IPS DF 6.9 (cell line): ENCODE measurements at regions not wholly inside any gene's neighbourhood (a gene's known extent, or its start where the extent isn't known, plus 50 kb on each side); places are given as distances from the start of the nearest gene placed in this dataset.
A peak's percentile ranks its signal among the peaks of the same experiment; 100 is the strongest.
"Not testable (repeated sequence)": the region's sequence is repeated elsewhere in the genome, so short reads cannot be mapped to it uniquely, and the experiment has no call there.

Experiments used
- DNase-seq: peaks from one replicate; pipeline ENCODE4 v3.0.0-alpha.2; 2013; ENCODE audit warnings: low read depth, low spot score
- H3K27ac ChIP-seq: one replicate; pipeline ENCODE4 v1.5.1; 2013; ENCODE audit warnings: low read length, control low read depth
- H3K27me3 ChIP-seq: 2 replicates; pipeline ENCODE4 v1.6.1; 2013; ENCODE audit warnings: mild to moderate bottlenecking, low read length; ENCODE audit not compliant: control insufficient read depth, insufficient read depth
- H3K36me3 ChIP-seq: 2 replicates; pipeline ENCODE4 v1.6.1; 2013; ENCODE audit warnings: low read length; ENCODE audit not compliant: control insufficient read depth, insufficient read depth
- H3K4me1 ChIP-seq: 2 replicates; pipeline ENCODE4 v1.6.1; 2013; ENCODE audit warnings: low read length; ENCODE audit not compliant: control insufficient read depth, insufficient read depth
- H3K4me3 ChIP-seq: 2 replicates; pipeline ENCODE4 v1.5.1; 2013; ENCODE audit warnings: mild to moderate bottlenecking, low read length
- H3K9me3 ChIP-seq: 2 replicates; pipeline ENCODE4 v1.6.1; 2013; ENCODE audit warnings: low read length, inconsistent platforms; ENCODE audit not compliant: control insufficient read depth, insufficient read depth
- WGBS: extraction: QIAGEN DNeasy Blood & Tissue Kit; methylation state at CpG from one replicate; pipeline ENCODE4 v1.1.7; 2013; ENCODE audit warnings: mixed read lengths, missing lambda C conversion rate; ENCODE audit not compliant: insufficient read length, insufficient coverage; 5-methylcytosine and 5-hydroxymethylcytosine counted together

- DNase-seq = no peak
- no peak overlapping the region for H3K4me3 ChIP-seq
- H3K4me1 ChIP-seq = peaks cover 1% of the 10 kb centered on the region; the same call in 1 of the 2 replicates
- H3K27ac ChIP-seq = no peak overlapping the region
- H3K9me3 ChIP-seq = no peaks in the 10 kb centered on the region
- H3K27me3 ChIP-seq = no peaks in the 10 kb centered on the region
- no peaks in the 10 kb centered on the region for H3K36me3 ChIP-seq
- WGBS = no CpG with 5 or more reads among the region's 20 CpGs
These were observed 64.1 kb upstream of the RNF32 start for GRCh38 chr7:156576216-156577058.

- H3K27me3 ChIP-seq = no peaks in the 10 kb centered on the region
- no peak overlapping the region for H3K27ac ChIP-seq
- DNase-seq = no peak
- H3K9me3 ChIP-seq = no peaks in the 10 kb centered on the region
- no peak overlapping the region for H3K4me3 ChIP-seq
- no peaks in the 10 kb centered on the region for H3K36me3 ChIP-seq
- no CpG with 5 or more reads among the region's 1 CpG for WGBS
- no peaks in the 10 kb centered on the region for H3K4me1 ChIP-seq
These were observed 72.3 kb upstream of the RNF32 start for GRCh38 chr7:156568258-156568657.

DNA sequence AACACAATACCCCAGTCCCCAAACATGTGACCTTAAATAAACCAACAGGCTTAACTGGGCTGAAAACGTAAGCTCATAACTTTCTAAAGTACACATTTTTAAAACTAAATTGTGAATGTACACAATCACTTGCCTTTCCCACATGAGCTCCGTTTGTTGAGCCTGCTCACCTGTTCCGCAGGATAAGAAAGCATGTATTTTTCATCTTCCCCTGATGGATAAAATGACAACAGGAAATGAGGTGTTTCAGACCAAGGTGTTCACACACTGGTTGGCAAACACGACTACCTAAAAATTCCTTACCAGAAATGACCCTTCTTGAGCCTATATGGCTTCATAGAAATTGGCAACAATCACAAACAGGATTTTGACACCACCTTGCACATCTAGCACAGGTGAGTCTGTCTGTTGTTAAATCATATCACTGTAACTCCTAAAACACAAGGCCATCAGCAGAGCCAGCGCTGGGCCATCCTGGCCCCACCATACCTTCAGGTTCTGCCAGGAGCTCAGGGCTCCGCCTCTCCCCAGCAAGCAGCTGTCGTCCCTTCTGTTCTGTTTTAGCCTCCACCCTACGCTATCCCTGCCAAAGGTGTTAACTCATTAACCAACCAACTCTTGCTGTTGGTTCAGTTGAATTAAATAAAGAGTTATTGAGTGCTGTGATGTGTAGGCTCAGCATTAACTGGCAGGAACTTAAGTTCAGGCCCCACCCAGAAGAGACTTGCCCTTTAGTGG is 73.6 kb upstream of the RNF32 start:
- WGBS = no CpG with 5 or more reads among the region's 8 CpGs
- Histone ChIP-seq H3K9me3 (no peaks in the 10 kb centered on the region), H3K27me3 (no peaks in the 10 kb centered on the region), H3K4me3 (no peak overlapping the region), H3K4me1 (no peaks in the 10 kb centered on the region), H3K27ac (no peak overlapping the region), H3K36me3 (no peaks in the 10 kb centered on the region)
- no peak for DNase-seq

GRCh38 chr7:156565002-156565401 is 75.6 kb upstream of the RNF32 start:
- H3K27me3 ChIP-seq, DNase-seq, H3K36me3 ChIP-seq, H3K4me3 ChIP-seq, H3K27ac ChIP-seq, H3K4me1 ChIP-seq, H3K9me3 ChIP-seq: not testable (repeated sequence)
- no CpG with 5 or more reads among the region's 1 CpG for WGBS

DNA sequence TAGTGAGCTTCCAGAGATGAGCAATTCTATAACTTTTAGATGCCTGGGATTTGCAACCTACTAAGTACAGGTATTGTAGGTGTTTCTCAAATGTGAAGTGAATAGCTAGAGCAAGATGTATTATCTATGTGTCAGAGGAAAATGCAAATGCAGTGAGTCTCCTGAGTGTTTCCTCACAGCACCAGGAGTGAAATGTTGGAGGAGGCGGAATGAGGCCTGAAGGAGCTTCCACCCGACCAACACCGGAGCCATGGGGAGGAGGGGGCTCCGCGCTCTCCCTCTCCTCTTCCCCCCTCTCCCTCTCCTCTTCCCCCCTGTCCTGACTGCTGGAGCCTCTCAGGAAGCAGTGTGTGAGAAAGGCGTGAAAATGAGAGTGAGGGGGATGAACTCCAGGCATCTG is 79.9 kb upstream of the RNF32 start:
- no peaks in the 10 kb centered on the region for H3K27me3 ChIP-seq
- H3K4me3 ChIP-seq = no peak overlapping the region
- H3K27ac ChIP-seq = no peak overlapping the region
- no peak for DNase-seq
- no peaks in the 10 kb centered on the region for H3K9me3 ChIP-seq
- no peaks in the 10 kb centered on the region for H3K36me3 ChIP-seq
- no CpG with 5 or more reads among the region's 6 CpGs for WGBS
- H3K4me1 ChIP-seq = no peaks in the 10 kb centered on the region

DNA sequence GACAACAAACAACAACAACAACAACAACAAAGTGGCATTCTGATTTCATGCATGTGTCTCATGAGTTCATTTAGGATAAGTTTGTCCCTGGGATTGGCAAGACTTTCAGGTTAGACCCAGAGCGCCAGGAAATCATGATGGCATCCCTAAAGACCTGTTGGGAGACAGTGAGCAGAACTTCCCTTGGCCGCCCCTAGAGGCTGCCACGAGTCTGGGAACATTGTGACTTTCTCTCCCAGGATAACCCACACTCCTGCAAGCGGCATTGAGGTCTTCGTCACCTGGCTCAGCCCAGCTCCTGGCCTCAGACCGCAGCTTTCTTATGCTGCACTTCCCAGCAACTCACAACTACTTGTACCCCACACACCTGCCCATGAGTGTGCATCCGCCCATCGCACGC is 80.5 kb upstream of the RNF32 start:
- no peaks in the 10 kb centered on the region for H3K27me3 ChIP-seq
- H3K9me3 ChIP-seq = no peaks in the 10 kb centered on the region
- no peaks in the 10 kb centered on the region for H3K4me1 ChIP-seq
- H3K27ac ChIP-seq = no peak overlapping the region
- no CpG with 5 or more reads among the region's 9 CpGs for WGBS
- H3K36me3 ChIP-seq = no peaks in the 10 kb centered on the region
- H3K4me3 ChIP-seq = no peak overlapping the region
- peak; percentile 35 for DNase-seq

DNA sequence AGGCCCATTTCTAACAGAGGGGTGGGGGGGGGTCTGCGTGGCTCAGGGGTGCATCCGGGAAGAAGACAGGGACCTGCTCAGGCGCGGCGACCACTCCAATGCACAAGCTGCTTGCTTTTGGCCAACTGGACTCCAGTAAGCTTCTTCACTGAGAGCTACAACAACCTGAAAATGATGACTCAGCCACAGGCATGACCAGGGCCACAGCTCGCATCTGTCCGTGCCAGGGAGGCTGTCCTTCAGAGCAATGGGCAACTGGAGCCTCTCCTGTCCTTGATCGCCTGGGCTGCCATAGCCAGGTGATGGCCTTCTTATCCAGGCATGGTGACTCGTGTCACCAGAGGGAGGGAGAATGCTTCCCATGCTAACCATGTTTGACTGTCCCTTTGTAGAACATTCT is 81.6 kb upstream of the RNF32 start:
- Histone ChIP-seq H3K27me3 (no peaks in the 10 kb centered on the region), H3K4me3 (no peak overlapping the region), H3K36me3 (no peaks in the 10 kb centered on the region), H3K27ac (no peak overlapping the region), H3K9me3 (no peaks in the 10 kb centered on the region), H3K4me1 (no peaks in the 10 kb centered on the region)
- DNase-seq = no peak
- WGBS = no CpG with 5 or more reads among the region's 9 CpGs

DNA sequence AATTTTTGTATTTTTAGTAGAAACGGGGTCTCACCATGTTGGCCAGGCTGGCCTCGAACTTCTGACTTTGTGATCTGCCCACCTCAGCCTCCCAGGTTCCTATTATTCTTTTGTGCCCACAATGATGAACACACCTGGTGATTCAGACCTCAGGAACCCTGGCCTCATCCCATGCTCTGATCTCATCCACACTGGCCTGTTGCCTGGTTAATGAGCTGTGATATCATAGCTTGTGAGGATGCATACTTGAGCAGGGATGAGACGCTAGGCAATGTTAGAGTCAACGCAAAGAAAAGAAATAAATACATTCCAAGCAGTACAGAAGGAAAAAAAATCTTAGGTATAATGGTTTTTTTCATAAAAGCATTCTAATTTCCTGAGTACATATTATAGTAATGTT is 82.4 kb upstream of the RNF32 start:
- DNase-seq = no peak
- Histone ChIP-seq H3K4me1 (no peaks in the 10 kb centered on the region), H3K9me3 (no peaks in the 10 kb centered on the region), H3K36me3 (no peaks in the 10 kb centered on the region), H3K27ac (no peak overlapping the region), H3K4me3 (no peak overlapping the region), H3K27me3 (no peaks in the 10 kb centered on the region)
- no CpG with 5 or more reads among the region's 4 CpGs for WGBS

DNA sequence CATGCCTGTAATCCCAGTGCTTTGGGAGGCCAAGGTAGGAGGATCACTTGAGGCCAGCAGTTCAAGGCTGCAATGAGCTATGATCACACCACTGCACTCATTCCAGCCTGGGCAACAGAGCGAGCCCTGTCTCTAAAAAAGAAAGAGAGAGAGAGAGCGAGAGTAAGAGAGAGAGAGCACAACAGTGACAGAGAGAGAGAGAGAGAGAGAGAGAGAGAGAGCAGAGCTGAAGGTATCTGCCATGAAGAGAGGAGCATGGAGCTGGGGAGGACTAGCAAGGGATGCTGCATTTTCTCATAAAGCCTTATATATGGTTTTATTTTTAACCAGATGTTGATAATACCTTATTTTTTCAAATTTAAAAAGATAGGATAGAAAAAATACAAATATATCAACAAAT is 84.5 kb upstream of the RNF32 start:
- Histone ChIP-seq H3K4me1 (no peaks in the 10 kb centered on the region), H3K4me3 (no peak overlapping the region), H3K27me3 (no peaks in the 10 kb centered on the region), H3K27ac (no peak overlapping the region), H3K36me3 (no peaks in the 10 kb centered on the region), H3K9me3 (no peaks in the 10 kb centered on the region)
- no CpG with 5 or more reads among the region's 2 CpGs for WGBS
- DNase-seq = no peak

DNA sequence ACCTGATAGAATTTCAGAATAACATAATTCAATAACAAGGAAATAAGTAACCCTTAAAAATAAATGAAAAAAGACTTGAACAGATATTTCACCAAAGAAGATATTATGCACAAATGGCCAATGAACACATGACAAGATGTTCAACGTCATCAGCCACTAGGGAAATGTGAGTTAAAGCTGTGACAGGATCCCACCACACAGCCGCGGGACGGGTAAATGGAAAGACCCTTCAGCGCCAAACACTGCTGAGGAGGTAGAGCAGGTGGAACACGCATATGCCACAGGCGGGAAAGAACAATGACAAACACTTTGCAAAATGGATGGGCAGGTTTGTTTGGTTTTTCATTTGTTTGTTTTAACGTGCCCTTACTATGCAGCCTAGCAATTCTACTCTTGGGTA is 86.1 kb upstream of the RNF32 start:
- no peaks in the 10 kb centered on the region for H3K9me3 ChIP-seq
- H3K4me3 ChIP-seq = no peak overlapping the region
- H3K27ac ChIP-seq = no peak overlapping the region
- no peaks in the 10 kb centered on the region for H3K4me1 ChIP-seq
- WGBS = no CpG with 5 or more reads among the region's 8 CpGs
- DNase-seq = no peak
- no peaks in the 10 kb centered on the region for H3K27me3 ChIP-seq
- no peaks in the 10 kb centered on the region for H3K36me3 ChIP-seq
